Peyer's patch (tissue), 4 donors: ENCODE measurements at regions not wholly inside any gene's neighbourhood (a gene's known extent, or its start where the extent isn't known, plus 50 kb on each side); places are given as distances from the start of the nearest gene placed in this dataset.
"Not testable (repeated sequence)": the region's sequence is repeated elsewhere in the genome, so short reads cannot be mapped to it uniquely, and the experiment has no call there.

ENCODE experiments used
- CTCF ChIP-seq, 6 experiments: fragments of 450-650 bp in 4 of 6; fragments of 200-600 bp in 2 of 6; sonication (generic) in 1 of 6; IDR thresholded peaks; one replicate each; pipeline ENCODE4 v1.5.1; 2017 to 2019; ENCODE audit warnings: antibody characterized with exemption in 6 of 6, mild to moderate bottlenecking in 3 of 6, moderate library complexity in 1 of 6
- POLR2A ChIP-seq, 2 donors: fragments of 450-650 bp; IDR thresholded peaks; one replicate each; pipeline ENCODE4 v1.5.1; 2017; ENCODE audit warnings: antibody characterized with exemption in 2 of 2, mild to moderate bottlenecking in 2 of 2, moderate library complexity in 2 of 2

GRCh38 chr3:75453839-75454238, 210.3 kb upstream of the FRG2C start:
- TF ChIP-seq CTCF, POLR2A (IDR thresholded peaks at IDR 0.05): not testable (repeated sequence)
